ENCODE measurements at regions not wholly inside any gene's neighbourhood (a gene's known extent, or its start where the extent isn't known, plus 50 kb on each side); places are given as distances from the start of the nearest gene placed in this dataset.
"Not testable (repeated sequence)": the region's sequence is repeated elsewhere in the genome, so short reads cannot be mapped to it uniquely, and the experiment has no call there.

DNA sequence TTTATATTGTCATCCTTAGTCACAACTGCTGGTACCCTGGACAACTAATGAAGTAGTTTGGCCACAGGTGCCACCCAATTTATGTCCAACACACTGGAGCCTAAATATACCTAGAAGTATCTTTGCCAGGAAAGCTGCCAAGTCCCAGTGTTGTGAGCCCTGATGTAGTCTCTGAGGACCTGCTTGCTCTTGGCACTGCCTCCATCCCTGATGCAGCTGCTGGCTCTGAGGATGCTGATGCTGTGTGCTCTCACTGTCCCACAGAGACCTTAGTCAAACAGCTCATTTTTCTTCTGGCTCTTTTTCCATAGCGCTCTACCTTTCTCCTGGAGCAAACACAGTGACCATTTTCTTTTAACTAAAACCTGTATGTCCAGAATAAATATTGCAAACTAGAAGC is 1535.4 kb upstream of the ADGRL3 start:
- DNase-seq (ENCODE audit: low read depth) = no peak
- H3K36me3 ChIP-seq (ENCODE audit: control insufficient read depth, insufficient read depth, low read length) = no peaks in the 10 kb centered on the region
- CTCF ChIA-PET = no interaction called here
- POLR2A ChIA-PET = no interaction called here
- TF ChIP-seq, protein P1, sequence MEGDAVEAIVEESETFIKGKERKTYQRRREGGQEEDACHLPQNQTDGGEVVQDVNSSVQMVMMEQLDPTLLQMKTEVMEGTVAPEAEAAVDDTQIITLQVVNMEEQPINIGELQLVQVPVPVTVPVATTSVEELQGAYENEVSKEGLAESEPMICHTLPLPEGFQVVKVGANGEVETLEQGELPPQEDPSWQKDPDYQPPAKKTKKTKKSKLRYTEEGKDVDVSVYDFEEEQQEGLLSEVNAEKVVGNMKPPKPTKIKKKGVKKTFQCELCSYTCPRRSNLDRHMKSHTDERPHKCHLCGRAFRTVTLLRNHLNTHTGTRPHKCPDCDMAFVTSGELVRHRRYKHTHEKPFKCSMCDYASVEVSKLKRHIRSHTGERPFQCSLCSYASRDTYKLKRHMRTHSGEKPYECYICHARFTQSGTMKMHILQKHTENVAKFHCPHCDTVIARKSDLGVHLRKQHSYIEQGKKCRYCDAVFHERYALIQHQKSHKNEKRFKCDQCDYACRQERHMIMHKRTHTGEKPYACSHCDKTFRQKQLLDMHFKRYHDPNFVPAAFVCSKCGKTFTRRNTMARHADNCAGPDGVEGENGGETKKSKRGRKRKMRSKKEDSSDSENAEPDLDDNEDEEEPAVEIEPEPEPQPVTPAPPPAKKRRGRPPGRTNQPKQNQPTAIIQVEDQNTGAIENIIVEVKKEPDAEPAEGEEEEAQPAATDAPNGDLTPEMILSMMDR (IDR thresholded peaks at IDR 0.05; ENCODE audit: insufficient read depth, low read depth, low read length) = no peak
- no peaks in the 10 kb centered on the region for H3K27me3 ChIP-seq (ENCODE audit: control insufficient read depth, insufficient read depth, low read length)
- no peak overlapping the region for H3K4me3 ChIP-seq (ENCODE audit: low read depth, low read length)

DNA sequence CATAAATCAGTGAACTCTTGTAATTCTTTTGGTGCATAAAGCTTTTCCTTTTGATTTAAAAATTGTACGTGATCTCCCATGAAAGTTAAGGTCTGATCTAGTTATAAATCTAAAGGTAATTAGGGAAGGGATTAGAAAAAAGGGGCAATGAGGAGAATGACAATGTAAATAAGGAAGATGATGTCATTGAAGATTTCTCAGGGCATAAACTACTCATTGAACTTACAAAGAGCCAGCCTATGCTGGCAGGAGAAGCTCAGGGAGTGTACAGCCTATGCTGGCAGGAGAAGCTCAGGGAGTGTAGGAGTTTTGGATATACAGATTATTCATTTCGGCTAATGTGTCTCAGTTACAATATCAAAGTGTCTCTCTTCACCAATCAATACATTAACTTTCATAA is 1533.5 kb upstream of the ADGRL3 start:
- no peak overlapping the region for H3K4me3 ChIP-seq (ENCODE audit: low read depth, low read length)
- no peaks in the 10 kb centered on the region for H3K36me3 ChIP-seq (ENCODE audit: control insufficient read depth, insufficient read depth, low read length)
- ChIA-PET POLR2A (no interaction called here), CTCF (no interaction called here)
- H3K27me3 ChIP-seq (ENCODE audit: control insufficient read depth, insufficient read depth, low read length) = no peaks in the 10 kb centered on the region
- no peak for DNase-seq (ENCODE audit: low read depth)
- TF ChIP-seq, protein P1 (IDR thresholded peaks at IDR 0.05; ENCODE audit: insufficient read depth, low read depth, low read length) = no peak

DNA sequence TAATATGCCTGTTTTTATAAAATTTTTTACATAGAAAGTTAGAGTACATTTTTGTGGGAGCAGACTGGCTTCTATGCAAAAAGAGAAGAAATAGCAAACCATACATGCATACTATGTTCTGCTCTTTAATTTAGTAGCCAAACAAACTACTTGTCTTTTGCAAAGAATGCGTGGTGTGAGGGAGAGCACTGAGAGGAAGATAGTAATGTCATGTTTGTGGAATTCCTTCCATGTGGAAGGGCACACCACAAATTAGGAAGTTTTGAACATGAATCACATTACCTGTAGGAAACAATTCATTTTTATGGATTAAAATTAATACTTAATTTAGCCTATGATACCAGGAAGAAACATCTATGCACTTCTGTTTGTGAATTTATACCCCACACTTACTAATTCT is 1529.1 kb upstream of the ADGRL3 start:
- no peak overlapping the region for H3K4me3 ChIP-seq (ENCODE audit: low read depth, low read length)
- TF ChIP-seq, protein P1 (IDR thresholded peaks at IDR 0.05; ENCODE audit: insufficient read depth, low read depth, low read length) = no peak
- no peaks in the 10 kb centered on the region for H3K27me3 ChIP-seq (ENCODE audit: control insufficient read depth, insufficient read depth, low read length)
- DNase-seq (ENCODE audit: low read depth) = no peak
- ChIA-PET POLR2A (no interaction called here), CTCF (no interaction called here)
- H3K36me3 ChIP-seq (ENCODE audit: control insufficient read depth, insufficient read depth, low read length) = no peaks in the 10 kb centered on the region

DNA sequence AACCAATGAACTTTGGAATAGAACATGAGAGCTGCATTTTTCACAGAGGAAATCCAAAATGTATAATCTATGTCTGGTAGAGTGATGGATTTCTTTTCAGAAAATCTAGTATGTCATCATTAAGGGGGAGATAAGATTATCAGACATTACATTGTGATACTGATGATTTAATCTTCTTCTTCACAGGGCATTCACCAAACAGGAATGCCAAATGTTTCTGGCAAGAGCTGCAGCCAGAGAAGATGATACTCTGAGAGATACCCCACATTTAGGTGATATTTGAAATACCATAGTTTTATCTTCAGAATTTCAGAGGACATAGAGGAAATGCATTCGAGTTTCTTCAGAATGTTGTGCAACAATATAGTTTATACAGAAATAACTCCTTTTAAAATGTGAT is 1523.7 kb upstream of the ADGRL3 start:
- ChIA-PET POLR2A (no interaction called here), CTCF (no interaction called here)
- TF ChIP-seq, protein P1 (IDR thresholded peaks at IDR 0.05; ENCODE audit: insufficient read depth, low read depth, low read length) = no peak
- no peaks in the 10 kb centered on the region for H3K36me3 ChIP-seq (ENCODE audit: control insufficient read depth, insufficient read depth, low read length)
- no peak for DNase-seq (ENCODE audit: low read depth)
- H3K27me3 ChIP-seq (ENCODE audit: control insufficient read depth, insufficient read depth, low read length) = no peaks in the 10 kb centered on the region
- H3K4me3 ChIP-seq (ENCODE audit: low read depth, low read length) = no peak overlapping the region

DNA sequence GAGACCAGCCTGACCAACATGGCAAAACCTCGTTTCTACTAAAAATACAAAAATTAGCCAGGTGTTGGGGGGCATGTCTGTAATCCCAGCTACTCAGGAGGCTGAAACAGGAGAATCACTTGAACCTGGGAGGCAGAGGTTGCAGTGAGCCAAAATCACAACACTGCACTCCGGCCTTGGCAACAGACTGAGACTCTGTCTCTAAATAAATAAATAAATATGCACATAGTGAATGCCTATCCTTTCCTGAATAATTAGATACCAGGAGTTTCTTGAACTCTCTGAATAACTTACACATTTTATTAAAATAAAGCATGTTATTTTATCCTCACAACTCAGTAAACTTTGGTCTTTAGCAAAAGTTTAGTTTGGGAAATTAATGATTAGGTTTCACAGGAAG is 1523.1 kb upstream of the ADGRL3 start:
- CTCF ChIA-PET; POLR2A ChIA-PET; H3K27me3 ChIP-seq (ENCODE audit: control insufficient read depth, insufficient read depth, low read length); H3K36me3 ChIP-seq (ENCODE audit: control insufficient read depth, insufficient read depth, low read length); H3K4me3 ChIP-seq (ENCODE audit: low read depth, low read length); DNase-seq (ENCODE audit: low read depth): not testable (repeated sequence)

DNA sequence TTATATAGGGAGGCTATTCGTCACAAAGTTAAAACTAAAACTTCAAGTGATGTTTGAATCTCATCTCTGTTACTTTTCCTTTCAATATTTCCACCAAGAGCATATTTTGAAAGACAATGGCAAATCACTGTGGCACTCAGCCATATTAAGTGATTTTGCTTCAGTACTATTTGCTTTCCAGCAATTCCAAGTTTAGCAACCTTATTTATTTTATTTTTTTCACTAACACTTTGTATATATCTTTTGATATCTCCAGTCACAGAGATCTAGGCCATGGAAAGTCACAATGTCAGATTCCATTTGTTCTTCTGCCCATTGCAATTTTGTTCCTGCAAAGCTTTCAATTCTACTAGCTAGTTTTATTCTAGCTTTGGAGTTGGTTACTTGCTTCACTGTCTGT is 1514.5 kb upstream of the ADGRL3 start:
- ChIA-PET POLR2A (interaction anchor here (0.6 kb wide), 1 partner anchor 146 kb away, joined by 3 read pairs; no protein-coding TSS in a partner anchor), CTCF (no interaction called here)
- no peaks in the 10 kb centered on the region for H3K27me3 ChIP-seq (ENCODE audit: control insufficient read depth, insufficient read depth, low read length)
- TF ChIP-seq, protein P1 (IDR thresholded peaks at IDR 0.05; ENCODE audit: insufficient read depth, low read depth, low read length) = no peak
- no peak overlapping the region for H3K4me3 ChIP-seq (ENCODE audit: low read depth, low read length)
- no peak for DNase-seq (ENCODE audit: low read depth)
- H3K36me3 ChIP-seq (ENCODE audit: control insufficient read depth, insufficient read depth, low read length) = no peaks in the 10 kb centered on the region
